Trophoblast cell (in vitro differentiated cells and primary cell): ENCODE measurements at regions not wholly inside any gene's neighbourhood (a gene's known extent, or its start where the extent isn't known, plus 50 kb on each side); places are given as distances from the start of the nearest gene placed in this dataset.

ENCODE experiments used
- DNase-seq, 2 donors: peaks; one replicate each; pipeline ENCODE4 v3.0.0-alpha.2; 2016
- H2AFZ ChIP-seq: 2 replicates; pipeline ENCODE4 v1.6.1; 2013; ENCODE audit warnings: low read length, moderate library complexity, mild to moderate bottlenecking; ENCODE audit not compliant: insufficient read depth, poor library complexity
- H2AK5ac ChIP-seq: 2 replicates; pipeline ENCODE4 v1.6.1; 2013; ENCODE audit warnings: mild to moderate bottlenecking, low read length
- H2BK120ac ChIP-seq: 2 replicates; pipeline ENCODE4 v1.6.1; 2013; ENCODE audit warnings: low read length, mild to moderate bottlenecking, moderate library complexity; ENCODE audit not compliant: insufficient read depth, poor library complexity
- H2BK12ac ChIP-seq: 2 replicates; pipeline ENCODE4 v1.6.1; 2013; ENCODE audit warnings: mild to moderate bottlenecking, low read length, moderate library complexity
- H2BK5ac ChIP-seq: 2 replicates; pipeline ENCODE4 v1.6.1; 2013; ENCODE audit warnings: low read length, low read depth, moderate library complexity, mild to moderate bottlenecking; ENCODE audit not compliant: poor library complexity
- H3K14ac ChIP-seq: 2 replicates; pipeline ENCODE4 v1.6.1; 2013; ENCODE audit warnings: mild to moderate bottlenecking, low read length
- H3K18ac ChIP-seq: 2 replicates; pipeline ENCODE4 v1.6.1; 2013; ENCODE audit warnings: mild to moderate bottlenecking, low read length
- H3K23ac ChIP-seq: 2 replicates; pipeline ENCODE4 v1.6.1; 2013; ENCODE audit warnings: low read length
- H3K27ac ChIP-seq: 2 replicates; pipeline ENCODE4 v1.5.1; 2013; ENCODE audit warnings: low read depth, mild to moderate bottlenecking, inconsistent platforms, low read length, moderate library complexity
- H3K27me3 ChIP-seq: 2 replicates; pipeline ENCODE4 v1.6.1; 2013; ENCODE audit warnings: inconsistent platforms, mild to moderate bottlenecking, low read length, moderate library complexity; ENCODE audit not compliant: insufficient read depth
- H3K36me3 ChIP-seq, 2 experiments: 1 replicate in 1 of 2; 2 replicates in 1 of 2; pipeline ENCODE4 v1.6.1; 2013; ENCODE audit warnings: low read length in 2 of 2, mild to moderate bottlenecking in 2 of 2, moderate library complexity in 1 of 2; ENCODE audit not compliant: insufficient read depth in 2 of 2, control insufficient read depth in 1 of 2
- H3K4ac ChIP-seq: 2 replicates; pipeline ENCODE4 v1.6.1; 2013; ENCODE audit warnings: low read depth, mild to moderate bottlenecking, low read length, moderate library complexity
- H3K4me1 ChIP-seq, 2 experiments: 1 replicate in 1 of 2; 2 replicates in 1 of 2; pipeline ENCODE4 v1.6.1; 2013; ENCODE audit warnings: low read length in 2 of 2, mild to moderate bottlenecking in 2 of 2, moderate library complexity in 1 of 2; ENCODE audit not compliant: insufficient read depth in 2 of 2, control insufficient read depth in 1 of 2
- H3K4me2 ChIP-seq: 2 replicates; pipeline ENCODE4 v1.6.1; 2013; ENCODE audit warnings: inconsistent platforms, mild to moderate bottlenecking, low read length, moderate library complexity
- H3K4me3 ChIP-seq: 2 replicates; pipeline ENCODE4 v1.5.1; 2013; ENCODE audit warnings: mild to moderate bottlenecking, low read depth, low read length, inconsistent platforms
- H3K79me1 ChIP-seq: one replicate; pipeline ENCODE4 v1.6.1; 2013; ENCODE audit warnings: low read length
- H3K79me2 ChIP-seq: 2 replicates; pipeline ENCODE4 v1.6.1; 2013; ENCODE audit warnings: low read length, mild to moderate bottlenecking; ENCODE audit not compliant: control insufficient read depth, insufficient read depth, poor library complexity
- H3K9ac ChIP-seq: 2 replicates; pipeline ENCODE4 v1.6.1; 2013; ENCODE audit warnings: mild to moderate bottlenecking, low read length
- H3K9me3 ChIP-seq: 2 replicates; pipeline ENCODE4 v1.6.1; 2013; ENCODE audit warnings: low read depth, mild to moderate bottlenecking, control low read depth, inconsistent platforms, low read length; ENCODE audit not compliant: insufficient read depth
- H4K12ac ChIP-seq: 2 replicates; pipeline ENCODE4 v1.6.1; 2013; ENCODE audit warnings: low read depth, mild to moderate bottlenecking, low read length, moderate library complexity
- H4K8ac ChIP-seq: 2 replicates; pipeline ENCODE4 v1.6.1; 2013; ENCODE audit warnings: low read depth, mild to moderate bottlenecking, low read length, moderate library complexity
- H4K91ac ChIP-seq: one replicate; pipeline ENCODE4 v1.6.1; 2013; ENCODE audit warnings: low read depth, mild to moderate bottlenecking, low read length, moderate library complexity
- WGBS: extraction: QIAGEN DNeasy Blood & Tissue Kit; methylation state at CpG from one replicate; pipeline ENCODE4 v1.1.7; 2013; ENCODE audit warnings: missing lambda C conversion rate; ENCODE audit not compliant: insufficient read length, insufficient coverage; ENCODE audit errors: extremely low coverage; 5-methylcytosine and 5-hydroxymethylcytosine counted together

- Histone ChIP-seq H3K18ac (no peak overlapping the region), H2AFZ (no peak overlapping the region), H3K4me3 (no peak overlapping the region), H3K4me2 (no peak overlapping the region), H3K23ac (no peak overlapping the region), H4K12ac (no peak overlapping the region), H3K9ac (no peak overlapping the region), H3K4me1 (no peaks in the 10 kb centered on the region), H2BK120ac (no peak overlapping the region), H3K27me3 (no peaks in the 10 kb centered on the region), H4K91ac (no peak overlapping the region), H3K4ac (no peak overlapping the region), H3K9me3 (peaks cover 10% of the 10 kb centered on the region), H2BK5ac (no peak overlapping the region), H3K36me3 (no peaks in the 10 kb centered on the region), H2BK12ac (no peak overlapping the region), H2AK5ac (no peak overlapping the region), H3K79me2 (no peaks in the 10 kb centered on the region), H3K14ac (no peak overlapping the region), H3K79me1 (no peaks in the 10 kb centered on the region), H3K27ac (no peak overlapping the region), H4K8ac (no peak overlapping the region)
- no peak for DNase-seq
- no CpG with 5 or more reads among the region's 10 CpGs for WGBS
Measured at GRCh38 chr2:10236571-10237391, 65.9 kb upstream of the HPCAL1 start.

DNA sequence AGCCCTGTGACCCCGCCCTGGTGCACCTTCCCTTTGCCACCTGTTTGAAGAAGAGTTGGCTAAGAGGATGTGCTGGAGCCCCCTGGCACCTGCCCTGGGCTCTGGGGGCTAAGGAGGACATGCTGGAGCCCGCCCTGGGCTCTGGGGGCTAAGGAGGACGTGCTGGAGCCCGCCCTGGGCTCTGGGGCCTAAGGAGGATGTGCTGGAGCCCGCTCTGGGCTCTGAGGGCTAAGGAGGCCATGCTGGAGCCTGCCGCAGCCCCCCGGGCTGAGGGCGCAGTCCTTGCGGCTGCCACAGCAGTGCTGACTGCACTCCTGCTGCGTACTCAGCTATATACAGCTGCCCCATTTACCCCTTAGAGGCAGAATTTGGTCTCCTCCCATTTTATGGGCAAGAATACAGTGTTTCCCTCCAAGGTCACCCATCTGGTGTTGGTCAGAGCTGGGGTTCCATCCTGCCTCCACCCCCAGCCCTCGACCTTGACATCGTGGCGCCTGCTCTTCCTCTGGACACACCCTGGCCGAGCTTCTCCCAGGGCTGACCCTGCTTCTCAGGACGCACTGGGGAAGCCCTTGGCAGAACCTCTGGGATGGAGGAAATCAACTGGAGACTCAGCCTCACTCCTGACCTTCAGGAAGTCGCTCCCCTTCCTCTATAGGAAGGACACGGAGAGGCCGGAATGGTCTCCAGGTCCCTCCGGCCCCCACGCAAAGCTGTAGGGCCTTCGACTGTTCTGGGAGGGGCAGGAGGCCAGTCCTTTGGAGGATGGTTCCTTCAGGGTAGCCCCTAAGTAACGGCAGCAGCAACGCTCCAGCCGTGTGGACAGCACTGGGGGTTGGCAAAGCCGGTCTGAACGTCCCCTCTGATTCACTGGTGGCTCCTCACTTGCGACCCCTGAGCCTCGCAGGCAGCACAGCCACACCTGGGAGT, 65.0 kb upstream of the HPCAL1 start:
- H3K9me3 ChIP-seq = peaks cover 10% of the 10 kb centered on the region
- H3K79me1 ChIP-seq = no peaks in the 10 kb centered on the region
- no peak overlapping the region for H3K23ac ChIP-seq
- H2BK12ac ChIP-seq = no peak overlapping the region
- no peaks in the 10 kb centered on the region for H3K27me3 ChIP-seq
- no CpG with 5 or more reads among the region's 28 CpGs for WGBS
- H4K12ac ChIP-seq = no peak overlapping the region
- H3K4me2 ChIP-seq = no peak overlapping the region
- H2AK5ac ChIP-seq = no peak overlapping the region
- H4K8ac ChIP-seq = no peak overlapping the region
- no peak overlapping the region for H3K27ac ChIP-seq
- no peaks in the 10 kb centered on the region for H3K79me2 ChIP-seq
- no peak overlapping the region for H2BK120ac ChIP-seq
- no peak overlapping the region for H3K14ac ChIP-seq
- no peak overlapping the region for H3K18ac ChIP-seq
- H2AFZ ChIP-seq = no peak overlapping the region
- H3K4ac ChIP-seq = no peak overlapping the region
- no peak overlapping the region for H4K91ac ChIP-seq
- H3K4me1 ChIP-seq = no peaks in the 10 kb centered on the region
- H3K36me3 ChIP-seq = no peaks in the 10 kb centered on the region
- H2BK5ac ChIP-seq = no peak overlapping the region
- H3K4me3 ChIP-seq = no peak overlapping the region
- DNase-seq = no peak
- no peak overlapping the region for H3K9ac ChIP-seq

GRCh38 chr2:10238396-10238795, 64.3 kb upstream of the HPCAL1 start:
- no peak overlapping the region for H3K27ac ChIP-seq
- H4K12ac ChIP-seq = no peak overlapping the region
- H3K27me3 ChIP-seq = no peaks in the 10 kb centered on the region
- no peak overlapping the region for H2BK12ac ChIP-seq
- H3K36me3 ChIP-seq = no peaks in the 10 kb centered on the region
- H3K18ac ChIP-seq = no peak overlapping the region
- H3K4me1 ChIP-seq = no peaks in the 10 kb centered on the region
- no peak overlapping the region for H3K4me2 ChIP-seq
- H3K9me3 ChIP-seq = peaks cover 7% of the 10 kb centered on the region
- no peaks in the 10 kb centered on the region for H3K79me2 ChIP-seq
- H3K4ac ChIP-seq = no peak overlapping the region
- H4K91ac ChIP-seq = no peak overlapping the region
- no peak for DNase-seq
- H3K23ac ChIP-seq = no peak overlapping the region
- no peak overlapping the region for H2AK5ac ChIP-seq
- no CpG with 5 or more reads among the region's 7 CpGs for WGBS
- no peak overlapping the region for H4K8ac ChIP-seq
- H3K9ac ChIP-seq = no peak overlapping the region
- H2AFZ ChIP-seq = no peak overlapping the region
- no peak overlapping the region for H3K4me3 ChIP-seq
- no peak overlapping the region for H2BK5ac ChIP-seq
- H3K14ac ChIP-seq = no peak overlapping the region
- no peak overlapping the region for H2BK120ac ChIP-seq
- H3K79me1 ChIP-seq = no peaks in the 10 kb centered on the region

- Histone ChIP-seq H3K14ac (no peak overlapping the region), H2AFZ (no peak overlapping the region), H3K4ac (no peak overlapping the region), H3K23ac (no peak overlapping the region), H2BK120ac (no peak overlapping the region), H3K36me3 (no peaks in the 10 kb centered on the region), H3K79me1 (no peaks in the 10 kb centered on the region), H2BK12ac (no peak overlapping the region), H3K27ac (no peak overlapping the region), H2BK5ac (no peak overlapping the region), H3K9ac (no peak overlapping the region), H3K4me3 (no peak overlapping the region), H3K4me2 (no peak overlapping the region), H3K9me3 (peaks cover 1% of the 10 kb centered on the region), H3K18ac (no peak overlapping the region), H3K4me1 (no peaks in the 10 kb centered on the region), H4K12ac (no peak overlapping the region), H4K8ac (no peak overlapping the region), H4K91ac (no peak overlapping the region), H3K79me2 (no peaks in the 10 kb centered on the region), H2AK5ac (no peak overlapping the region), H3K27me3 (no peaks in the 10 kb centered on the region)
- WGBS = no CpG with 5 or more reads among the region's 13 CpGs
- no peak for DNase-seq
Measured at GRCh38 chr2:10238991-10239485, 63.7 kb upstream of the HPCAL1 start.
